ENCODE measurements at regions not wholly inside any gene's neighbourhood (a gene's known extent, or its start where the extent isn't known, plus 50 kb on each side); places are given as distances from the start of the nearest gene placed in this dataset.
"Not testable (repeated sequence)": the region's sequence is repeated elsewhere in the genome, so short reads cannot be mapped to it uniquely, and the experiment has no call there.

DNA sequence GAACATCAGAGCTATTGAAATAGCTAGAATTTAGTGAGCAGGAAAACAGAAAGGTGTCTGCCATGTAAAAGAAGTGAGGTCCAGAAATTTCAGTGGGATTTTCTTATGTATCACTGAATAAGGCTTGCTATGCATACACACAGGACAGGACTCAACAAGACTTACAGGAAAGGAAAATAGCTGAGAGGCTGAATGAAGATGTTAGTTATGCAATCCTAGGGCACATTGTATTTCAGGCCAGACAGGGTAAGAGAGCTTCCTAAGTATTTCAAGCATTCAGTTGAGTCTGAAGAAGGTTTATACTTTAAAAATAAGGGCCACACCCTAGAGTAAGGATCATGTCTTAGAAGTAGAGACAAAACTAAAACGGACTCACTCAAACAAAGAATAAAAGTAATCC is 419.9 kb upstream of the PRR20A start:
- DNase-seq (ENCODE audit: low read depth in 4 of 4, low spot score in 3 of 4) = no peak

DNA sequence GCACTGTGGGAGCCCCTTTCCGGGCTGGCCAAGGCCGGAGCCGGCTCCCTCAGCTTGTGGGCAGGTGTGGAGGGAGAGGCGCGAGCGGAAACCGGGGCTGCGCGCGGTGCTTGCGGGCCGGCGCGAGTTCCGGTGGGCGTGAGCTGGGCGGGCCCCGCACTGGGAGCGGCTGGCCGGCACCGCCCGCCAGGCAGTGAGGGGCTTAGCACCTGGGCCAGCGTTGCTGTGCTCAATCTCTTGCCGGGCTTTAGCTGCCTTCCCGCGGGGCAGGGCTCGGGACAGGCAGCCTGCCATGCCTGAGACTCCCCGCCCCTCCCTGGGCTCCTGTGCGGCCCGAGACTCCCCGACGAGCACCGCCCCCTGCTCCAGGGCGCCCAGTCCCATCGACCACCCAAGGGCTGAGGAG is 405.2 kb upstream of the PRR20A start:
- no peak for DNase-seq (ENCODE audit: low read depth in 4 of 4, low spot score in 3 of 4)

DNA sequence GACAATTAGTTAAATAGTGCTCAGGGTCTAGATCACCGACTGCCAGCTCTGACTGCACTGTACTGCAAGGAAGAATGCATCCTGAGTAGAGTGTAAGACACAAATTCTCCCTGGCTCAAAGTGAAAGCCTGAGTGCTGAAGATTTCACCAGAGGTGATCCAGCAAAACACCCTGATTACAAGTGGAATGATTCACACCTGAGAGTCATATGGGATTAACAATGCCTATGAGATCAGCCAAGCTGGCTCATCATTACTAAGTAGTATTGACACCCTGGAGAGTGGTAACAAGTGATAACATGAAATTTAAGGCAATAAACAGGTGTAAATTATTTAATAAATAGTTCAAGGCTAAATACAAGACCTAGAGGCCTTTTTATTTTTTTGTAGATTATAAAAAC is 403.8 kb upstream of the PRR20A start:
- DNase-seq (ENCODE audit: low read depth in 4 of 4, low spot score in 3 of 4) = no peak

DNA sequence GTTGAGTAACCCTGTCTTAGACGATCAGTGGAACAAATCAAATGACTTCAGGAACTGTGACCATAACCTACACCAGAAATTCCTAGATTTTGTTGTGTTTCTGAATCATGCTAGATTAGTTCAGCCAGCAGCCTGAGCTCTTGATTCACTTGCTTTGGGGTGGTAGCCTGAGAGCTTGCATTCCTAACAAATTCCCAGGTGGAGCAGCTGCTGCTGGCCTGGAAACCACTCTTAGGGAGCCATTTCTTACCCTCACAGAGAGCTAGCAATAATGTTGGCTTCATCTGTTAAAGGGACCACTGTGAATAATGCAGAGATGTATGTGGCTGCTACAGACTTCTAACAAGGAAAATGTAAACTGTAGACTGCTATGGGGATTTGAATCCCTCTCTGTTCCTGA is 388.1 kb upstream of the PRR20A start:
- DNase-seq (ENCODE audit: low read depth in 4 of 4, low spot score in 3 of 4) = no peak

DNA sequence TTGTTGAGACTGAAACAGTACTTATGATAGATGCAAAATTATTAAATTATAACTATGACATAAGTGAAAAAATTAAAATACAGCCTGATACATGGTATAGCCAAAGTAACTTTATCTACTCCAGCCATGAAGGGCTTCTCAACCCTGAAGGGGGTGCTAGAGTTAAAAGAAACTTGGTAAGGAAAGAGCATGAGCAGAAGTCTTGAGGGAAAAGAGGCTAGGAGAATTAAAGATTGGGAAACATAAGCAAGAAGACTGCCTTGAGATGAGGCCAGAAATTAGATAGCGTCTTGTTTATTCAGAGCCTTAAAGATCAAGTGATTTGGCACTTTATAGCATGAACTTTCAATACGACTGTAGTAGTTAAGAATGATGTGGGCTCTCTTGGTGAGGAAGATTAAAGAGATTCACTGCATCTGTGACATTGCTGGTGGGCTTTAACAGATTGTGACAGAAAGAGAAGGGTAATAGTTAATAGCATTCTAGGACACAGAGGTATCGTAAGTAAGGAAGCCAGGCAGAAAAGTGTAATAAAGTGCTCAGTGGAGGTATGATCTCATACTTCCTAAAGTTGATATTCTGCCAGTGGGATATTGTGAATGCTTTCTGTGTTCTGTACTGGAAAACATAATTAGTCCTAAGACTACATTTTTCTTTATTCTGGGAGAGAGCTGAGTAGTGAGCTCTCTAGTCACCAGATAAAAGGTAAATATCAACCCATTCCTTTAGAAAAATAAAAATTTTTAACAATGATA is 385.4 kb upstream of the PRR20A start:
- DNase-seq (ENCODE audit: low read depth in 4 of 4, low spot score in 3 of 4) = no peak

DNA sequence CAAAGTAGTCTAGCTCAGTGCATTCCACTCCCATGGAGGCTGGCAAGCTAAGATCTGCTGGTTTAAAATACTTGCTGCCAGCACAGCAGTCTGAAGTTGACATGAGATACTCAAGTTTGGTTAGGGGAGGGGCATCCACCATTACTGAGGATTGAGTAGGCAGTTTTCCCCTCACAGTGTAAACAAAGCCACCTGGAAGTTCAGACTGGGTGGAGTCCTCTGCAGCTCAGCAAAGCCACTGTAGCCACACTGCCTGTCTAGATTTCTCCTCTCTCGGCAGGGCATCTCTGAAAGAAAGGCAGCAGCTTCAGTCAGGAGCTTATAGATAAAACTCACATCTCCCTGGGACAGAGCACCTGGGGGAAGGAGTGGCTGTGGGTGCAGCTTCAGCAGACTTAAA is 377.4 kb upstream of the PRR20A start:
- not testable (repeated sequence) for DNase-seq (ENCODE audit: low read depth in 4 of 4, low spot score in 3 of 4)

DNA sequence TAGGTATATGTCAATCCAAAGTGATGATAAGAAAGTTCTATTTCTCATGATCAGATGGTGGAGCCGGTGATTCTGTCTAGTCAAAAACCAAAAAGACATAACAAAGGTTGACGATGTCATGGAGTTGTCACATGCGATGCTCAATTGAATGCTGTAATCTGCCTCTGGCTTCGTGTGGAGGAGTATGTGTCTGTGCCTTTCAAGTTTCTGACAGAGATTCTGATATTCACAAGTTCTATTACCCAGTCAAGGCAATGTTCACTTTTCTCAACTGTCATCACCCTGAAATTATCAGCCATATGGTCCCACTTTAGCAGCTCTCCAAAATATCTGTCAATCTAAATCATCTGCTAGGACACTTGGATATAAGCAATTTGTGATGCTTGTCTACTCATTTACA is 367.6 kb upstream of the PRR20A start:
- DNase-seq (ENCODE audit: low read depth in 4 of 4, low spot score in 3 of 4) = no peak

DNA sequence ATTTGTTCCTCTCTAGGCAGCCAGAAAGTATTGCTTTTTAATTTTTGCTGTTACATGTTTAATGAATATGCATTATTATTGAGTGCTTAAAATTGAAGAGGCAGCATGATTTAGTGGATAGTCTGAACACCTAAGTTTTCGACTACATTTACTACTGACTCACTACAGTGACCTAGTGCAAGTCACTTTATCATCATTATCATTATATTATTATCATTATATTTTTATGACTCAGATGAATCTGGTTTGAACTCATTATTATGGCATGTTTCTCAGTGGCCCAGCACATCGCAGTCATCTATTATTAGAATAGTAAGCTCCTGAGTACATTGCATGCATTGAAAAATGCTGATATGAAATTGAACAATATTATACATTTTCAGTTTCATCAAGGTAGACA is 351.2 kb upstream of the PRR20A start:
- no peak for DNase-seq (ENCODE audit: low read depth in 4 of 4, low spot score in 3 of 4)

DNA sequence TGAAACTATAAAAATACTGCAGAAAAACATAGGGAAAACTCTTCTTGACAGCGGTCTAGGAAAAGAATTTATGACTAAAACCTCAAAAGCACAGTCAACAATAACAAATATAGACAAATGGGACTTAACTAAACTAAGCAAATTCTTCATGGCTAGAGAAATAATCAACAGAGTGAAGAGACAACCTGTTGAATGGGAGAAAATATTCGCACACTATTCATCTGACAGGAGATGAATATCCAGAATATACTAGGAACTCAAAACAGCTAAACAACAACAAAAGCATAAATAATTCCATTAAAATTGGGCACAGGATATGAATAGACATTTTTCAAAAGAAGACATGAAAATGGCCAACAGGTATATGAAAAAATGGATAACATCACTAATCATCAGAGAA is 303.6 kb upstream of the PRR20A start:
- DNase-seq (ENCODE audit: low read depth in 4 of 4, low spot score in 3 of 4) = no peak

DNA sequence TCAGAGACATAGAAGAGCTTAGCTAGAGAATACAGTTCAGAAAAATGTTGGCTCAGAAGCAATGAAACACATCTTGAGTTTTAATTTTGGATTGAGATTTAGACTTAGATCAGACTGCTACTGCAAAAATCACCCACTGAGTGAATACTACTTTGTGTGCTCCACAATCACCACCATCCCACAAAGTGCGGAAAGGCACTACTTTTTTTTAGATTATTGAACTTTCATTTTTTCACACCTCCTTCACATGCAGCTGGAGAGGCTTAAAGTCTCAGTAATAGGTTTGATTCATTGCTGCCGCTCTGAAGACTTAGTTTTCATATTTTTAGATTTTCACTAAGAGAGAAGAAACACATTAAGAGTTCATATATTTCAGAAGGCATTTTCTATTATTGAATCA is 289.9 kb upstream of the PRR20A start:
- DNase-seq (ENCODE audit: low read depth in 4 of 4, low spot score in 3 of 4) = no peak

DNA sequence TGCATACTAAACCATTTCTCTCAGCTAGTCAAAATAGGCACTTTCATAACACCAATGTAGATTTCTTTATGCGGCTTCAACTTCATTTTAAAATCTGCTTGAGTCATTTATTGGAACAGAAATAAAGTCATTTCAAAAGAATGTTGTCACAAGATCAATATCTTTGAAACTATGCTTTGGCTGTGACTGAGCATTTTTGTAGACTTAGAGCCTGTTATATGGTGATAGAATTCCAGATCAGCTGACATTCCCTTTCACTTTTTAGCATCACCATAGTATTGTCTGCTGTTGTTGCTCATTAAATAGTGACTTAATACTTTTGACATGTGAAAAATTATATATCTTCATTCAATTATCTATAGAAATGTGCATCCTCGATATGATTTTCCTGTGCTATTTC is 279.2 kb upstream of the PRR20A start:
- DNase-seq (ENCODE audit: low read depth in 4 of 4, low spot score in 3 of 4) = no peak

DNA sequence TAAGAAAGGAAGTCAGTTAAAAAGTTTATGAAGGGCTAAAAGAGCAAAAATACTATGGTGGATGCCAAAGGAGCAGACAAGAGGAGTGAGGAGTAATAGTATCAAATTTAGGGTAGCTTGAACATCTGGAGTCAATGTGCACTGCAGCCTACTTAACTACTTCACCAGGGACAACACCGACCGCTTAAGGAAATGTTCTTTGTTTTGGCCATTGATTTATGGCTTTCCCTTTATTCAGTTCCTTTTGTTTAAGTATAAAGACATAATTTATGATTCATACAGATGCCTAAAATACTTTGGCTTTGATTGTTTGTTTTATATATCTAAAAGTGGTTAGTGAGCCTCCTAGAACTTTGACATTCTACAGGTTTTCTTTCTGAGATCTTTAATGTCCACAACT is 276.3 kb upstream of the PRR20A start:
- no peak for DNase-seq (ENCODE audit: low read depth in 4 of 4, low spot score in 3 of 4)

DNA sequence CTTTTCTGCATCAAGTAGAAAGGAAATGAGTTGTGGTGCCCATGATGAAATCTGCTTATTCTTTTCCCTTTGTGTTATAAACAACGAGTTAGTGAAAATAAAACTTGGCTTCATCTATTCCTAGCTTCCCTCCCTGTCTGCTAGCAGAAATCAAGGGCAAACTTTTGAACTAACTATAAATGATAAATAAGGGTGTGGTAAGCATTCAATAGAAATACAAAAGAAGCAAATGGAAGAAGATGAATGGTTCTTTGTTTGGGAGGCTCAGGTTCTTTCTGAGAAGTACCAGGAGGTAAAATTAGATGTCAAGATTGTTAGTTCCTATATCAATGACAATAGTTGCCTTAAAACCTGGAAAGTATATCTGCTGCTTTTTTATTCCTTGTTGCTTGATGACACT is 275.3 kb upstream of the PRR20A start:
- DNase-seq (ENCODE audit: low read depth in 4 of 4, low spot score in 3 of 4) = no peak

DNA sequence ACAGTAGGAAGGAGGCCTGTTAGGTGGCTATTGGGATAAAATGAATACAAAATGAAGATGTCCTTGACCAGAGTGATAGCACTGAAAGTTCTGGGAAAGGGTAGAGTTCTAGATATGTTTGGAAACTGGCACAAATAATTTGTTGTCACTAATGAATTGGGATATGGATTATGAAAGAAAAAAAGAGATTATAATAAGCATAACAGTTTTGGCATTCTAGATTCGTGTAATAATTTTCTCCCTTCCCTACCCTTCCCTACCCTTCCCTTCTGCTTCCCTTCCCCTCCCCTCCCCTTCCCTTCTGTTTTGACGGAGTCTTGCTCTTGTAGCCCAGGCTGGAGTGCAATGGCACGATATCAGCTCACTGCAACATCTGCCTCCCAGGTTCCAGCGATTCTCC is 271.0 kb upstream of the PRR20A start:
- no peak for DNase-seq (ENCODE audit: low read depth in 4 of 4, low spot score in 3 of 4)

DNA sequence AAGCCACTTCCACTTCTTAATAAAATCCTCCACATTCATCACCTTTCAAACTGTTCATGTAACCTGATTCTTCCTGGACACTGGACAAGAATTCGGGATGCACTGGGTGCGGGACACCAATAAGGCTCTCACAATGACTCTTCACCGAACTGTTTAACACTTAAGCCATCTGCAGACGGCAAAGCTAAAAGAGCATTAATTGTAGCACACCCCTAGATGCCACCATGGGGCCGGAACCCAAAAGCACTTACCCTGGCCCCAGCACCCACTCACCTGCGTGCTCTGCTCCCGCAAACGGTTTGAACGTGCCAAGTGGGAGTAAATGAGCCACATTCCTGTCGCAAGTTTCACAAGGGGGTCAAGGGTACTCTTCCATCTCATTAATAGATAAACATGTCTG is 254.3 kb upstream of the PRR20A start:
- DNase-seq (ENCODE audit: low read depth in 4 of 4, low spot score in 3 of 4) = no peak

DNA sequence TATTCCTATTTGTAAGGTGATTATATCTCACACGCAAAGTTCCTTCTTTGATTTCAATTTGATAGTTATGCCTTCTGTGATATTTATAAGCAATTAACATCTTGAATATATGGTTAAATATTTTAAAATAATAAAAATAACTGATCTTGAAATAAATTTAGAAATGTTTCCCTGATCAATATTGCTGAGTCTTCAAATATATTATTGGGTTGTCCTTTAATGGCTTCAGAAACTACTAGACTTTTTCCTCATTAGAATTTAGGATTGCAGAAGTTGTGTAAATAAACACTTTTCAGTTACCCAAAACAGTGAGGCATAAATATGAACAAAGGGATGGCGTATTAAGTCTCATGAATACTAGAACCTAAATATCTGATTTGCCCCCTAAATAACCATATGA is 252.3 kb upstream of the PRR20A start:
- DNase-seq (ENCODE audit: low read depth in 4 of 4, low spot score in 3 of 4) = no peak

DNA sequence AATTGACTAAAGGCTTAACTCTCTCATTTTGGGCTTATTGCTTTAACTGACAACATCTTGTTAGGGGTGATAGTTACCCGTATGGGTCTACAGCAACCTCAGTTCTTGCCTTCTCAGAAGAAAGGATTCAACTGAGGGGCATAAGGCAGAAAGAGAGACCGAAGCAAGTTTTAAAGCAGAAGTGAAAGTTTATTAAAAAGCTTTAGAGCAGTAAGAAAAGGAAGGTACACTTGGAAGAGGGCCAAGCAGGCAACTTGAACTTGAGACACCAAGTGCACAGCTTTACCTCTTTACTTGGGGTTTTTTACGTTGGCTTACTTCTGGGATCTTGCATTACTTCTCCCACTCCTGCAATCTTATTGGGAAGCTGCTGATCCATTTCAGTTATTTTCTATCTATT is 246.9 kb upstream of the PRR20A start:
- no peak for DNase-seq (ENCODE audit: low read depth in 4 of 4, low spot score in 3 of 4)

DNA sequence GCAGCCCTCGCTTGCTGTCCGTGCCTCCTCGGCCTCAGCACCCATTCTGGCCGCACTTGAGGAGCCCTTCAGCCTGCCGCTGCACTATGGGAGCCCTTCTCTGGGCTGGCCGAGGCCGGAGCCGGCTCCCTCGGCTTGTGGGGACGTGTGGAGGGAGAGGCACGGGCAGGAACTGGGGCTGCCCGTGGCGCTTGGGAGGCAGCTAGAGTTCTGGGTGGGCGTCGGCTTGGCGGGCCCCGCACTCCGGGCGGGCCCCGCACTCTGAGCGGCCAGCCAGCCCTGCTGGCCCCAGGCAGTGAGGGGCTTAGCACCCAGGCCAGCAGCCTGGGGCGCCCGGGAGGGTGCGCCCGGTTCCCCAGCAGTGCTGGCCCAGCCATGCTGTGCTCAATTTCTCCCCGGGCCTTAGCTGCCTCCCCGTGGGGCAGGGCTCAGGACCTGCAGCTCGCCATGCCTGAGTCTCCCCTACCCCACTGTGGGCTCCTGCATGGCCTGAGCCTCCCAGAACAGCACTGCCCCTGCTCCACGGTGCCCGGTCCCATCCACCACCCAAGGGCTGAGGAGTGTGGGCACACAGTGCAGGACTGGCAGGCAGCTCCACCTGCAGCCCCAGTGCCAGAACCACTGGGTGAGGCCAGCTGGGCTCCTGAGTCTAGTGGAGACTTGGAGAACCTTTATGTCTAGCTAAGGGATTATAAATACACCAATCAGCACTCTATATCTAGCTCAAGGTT is 240.0 kb upstream of the PRR20A start:
- DNase-seq (ENCODE audit: low read depth in 4 of 4, low spot score in 3 of 4) = no peak

DNA sequence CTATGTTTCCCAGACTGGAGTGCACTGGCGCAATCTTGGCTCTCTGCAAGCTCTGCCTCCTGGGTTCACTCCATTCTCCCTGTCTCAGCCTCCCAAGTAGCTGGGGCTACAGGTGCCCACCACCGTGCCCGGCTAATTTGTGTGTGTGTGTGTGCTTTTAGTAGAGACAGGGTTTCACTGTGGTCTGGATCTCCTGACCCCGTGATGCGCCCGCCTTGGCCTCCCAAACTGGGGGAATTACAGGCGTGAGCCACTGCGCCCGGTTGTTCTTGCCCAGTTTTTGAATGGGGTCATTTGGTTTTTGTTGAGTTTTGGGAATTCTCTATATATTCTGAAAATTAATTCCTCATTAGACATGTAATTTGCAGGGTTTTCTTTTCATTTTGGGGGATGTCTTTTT is 238.4 kb upstream of the PRR20A start:
- DNase-seq (ENCODE audit: low read depth in 4 of 4, low spot score in 3 of 4) = no peak

DNA sequence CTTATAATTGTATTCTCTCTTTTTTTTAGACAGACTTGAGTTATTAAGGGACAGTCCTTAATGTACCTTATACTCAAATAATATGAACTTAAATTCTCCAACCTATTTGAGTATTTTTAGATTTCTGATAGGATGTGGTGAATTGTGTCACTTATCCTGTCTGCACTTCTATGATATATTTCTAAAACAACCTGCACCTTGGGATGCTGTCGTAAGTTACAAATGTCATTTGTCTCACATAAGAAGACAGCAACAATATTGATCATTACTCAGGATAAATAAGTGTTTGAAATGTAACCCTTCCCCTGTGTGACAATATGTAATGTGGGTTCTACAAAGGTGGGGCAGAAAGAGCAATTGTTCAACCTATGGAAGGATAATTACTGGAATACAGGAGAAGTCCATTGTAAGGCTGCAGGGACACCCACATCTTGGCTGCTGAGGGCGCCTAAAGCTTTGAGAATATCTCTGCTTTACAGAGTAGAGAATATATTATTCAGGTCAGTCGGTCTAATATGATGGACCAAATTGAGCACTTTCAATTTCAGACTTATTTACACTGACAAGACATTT is 236.9 kb upstream of the PRR20A start:
- no peak for DNase-seq (ENCODE audit: low read depth in 4 of 4, low spot score in 3 of 4)

DNA sequence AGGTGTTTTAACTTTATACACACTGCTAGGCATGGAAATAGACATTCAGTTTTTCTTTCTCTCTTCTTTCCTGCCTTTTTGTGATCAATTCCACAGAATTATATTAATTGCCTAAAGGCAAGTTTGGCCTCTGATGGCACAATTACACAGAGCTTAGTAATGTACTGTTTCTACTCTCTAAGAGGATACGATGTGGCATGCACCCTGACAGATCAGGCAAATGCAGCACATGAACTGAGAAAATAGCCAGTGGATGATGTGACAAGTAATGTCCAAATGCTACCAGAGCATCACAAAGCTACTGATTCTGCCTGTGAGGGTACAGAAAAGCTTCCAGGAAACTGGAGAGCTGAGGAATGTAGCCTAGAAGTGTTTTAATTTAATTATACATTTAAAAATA is 233.8 kb upstream of the PRR20A start:
- no peak for DNase-seq (ENCODE audit: low read depth in 4 of 4, low spot score in 3 of 4)

DNA sequence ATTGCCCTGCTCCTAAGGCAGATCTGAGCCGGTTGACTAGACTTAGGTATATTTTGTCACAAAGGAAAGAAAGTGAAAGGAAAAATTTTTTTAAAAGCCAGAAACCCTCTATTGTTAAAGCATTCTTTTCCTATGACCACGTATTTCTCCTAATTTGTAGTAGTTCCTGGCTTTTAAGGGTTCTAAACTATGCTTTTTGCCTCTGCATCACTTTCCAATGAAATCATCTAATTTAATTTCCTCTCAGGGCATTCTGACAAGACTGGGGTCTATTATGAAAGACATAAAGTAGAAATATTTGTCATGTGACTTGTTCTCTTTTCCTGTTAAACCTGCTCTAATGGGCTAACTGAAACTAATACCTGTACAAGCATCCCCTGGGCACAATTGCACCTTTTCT is 233.0 kb upstream of the PRR20A start:
- no peak for DNase-seq (ENCODE audit: low read depth in 4 of 4, low spot score in 3 of 4)

Measured in left renal pelvis (tissue), 4 donors.